AG20443 (cell line): ENCODE measurements at regions not wholly inside any gene's neighbourhood (a gene's known extent, or its start where the extent isn't known, plus 50 kb on each side); places are given as distances from the start of the nearest gene placed in this dataset.

Experiments
- DNase-seq: peaks from one replicate; pipeline ENCODE4 v3.0.0; 2012; ENCODE audit warnings: low spot score, mixed read lengths

DNA sequence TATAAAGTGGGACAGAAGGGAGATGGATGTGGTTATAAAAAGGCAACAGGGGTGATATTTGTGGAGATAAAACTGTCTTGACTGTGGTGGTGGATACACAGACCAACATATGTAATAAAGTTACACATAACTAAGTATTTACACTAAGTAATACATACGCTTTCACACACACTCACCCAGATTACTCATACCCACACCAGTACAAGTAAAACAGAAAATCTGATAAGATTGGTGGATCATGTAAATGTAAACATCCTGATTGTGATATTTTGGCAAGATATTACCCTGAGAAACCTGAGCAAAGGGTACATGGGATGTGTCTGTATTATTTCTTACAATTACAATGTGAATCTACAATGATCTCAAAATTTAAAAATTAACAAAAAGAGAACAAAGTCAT, 53.3 kb upstream of the SLIT3 start:
- no peak for DNase-seq

- DNase-seq: no peak
Observed at GRCh38 chr5:169352901-169353300, 52.0 kb upstream of the SLIT3 start.

DNA sequence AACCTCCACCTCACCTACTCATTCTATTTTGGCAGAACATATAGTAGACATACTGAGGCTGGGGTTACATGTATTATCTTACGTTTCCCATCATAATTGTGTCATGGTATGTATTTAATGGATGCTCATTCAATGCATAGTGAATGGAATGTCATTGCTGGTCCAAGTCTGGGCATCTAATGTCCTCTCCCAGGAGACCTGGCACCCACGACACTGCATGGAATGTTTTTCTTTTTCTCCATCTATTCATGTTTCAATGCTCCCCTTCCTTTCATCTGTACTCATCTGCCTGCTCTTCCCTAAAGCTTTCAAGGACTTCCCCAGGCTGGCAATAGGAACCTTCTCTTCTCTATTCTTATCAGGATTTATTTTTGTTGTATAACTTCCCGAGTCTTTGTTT, 50.8 kb upstream of the SLIT3 start:
- no peak for DNase-seq

- peak; percentile 93 for DNase-seq
Observed at GRCh38 chr5:169350759-169351240, 49.9 kb upstream of the SLIT3 start.
